Endothelial cell of umbilical vein (primary cell): ENCODE measurements at regions not wholly inside any gene's neighbourhood (a gene's known extent, or its start where the extent isn't known, plus 50 kb on each side); places are given as distances from the start of the nearest gene placed in this dataset.

Experiments
- BruUV-seq: library from RNA; stranded (reverse); fragments of 400-500 nt; replicated peaks from 2 replicates; lab custom pipeline; 2021; lab: Mats Ljungman, UMichigan
- CTCF ChIA-PET: fragments of 300-600, 350-600 bp; sonication (Branson Sonifier 250); formaldehyde crosslinking; loops from one replicate; lab custom pipeline; 2021; ENCODE audit warnings: antibody characterized with exemption, inconsistent platforms; lab: Charles Lee
- POLR2A ChIA-PET: fragments of 300-600, 350-600 bp; sonication (Branson Sonifier 250); formaldehyde crosslinking; loops from one replicate; lab custom pipeline; 2021; ENCODE audit warnings: antibody characterized with exemption, inconsistent platforms; lab: Charles Lee
- DNase-seq: peaks from one replicate; pipeline ENCODE4 v3.0.0-alpha.2; 2011; ENCODE audit warnings: low read depth, low spot score
- FAIRE-seq: peaks from 2 replicates; lab custom pipeline; 2011; peaks lifted over from hg19 to GRCh38; lab: Jason Lieb, UNC
- H2AFZ ChIP-seq: 2 replicates; pipeline ENCODE4 v1.6.0; 2012; ENCODE audit warnings: low read depth, low read length, control low read depth, inconsistent platforms
- H3K27ac ChIP-seq: 2 replicates; pipeline ENCODE4 v1.5.1; 2011; ENCODE audit warnings: low read depth, mild to moderate bottlenecking, control low read depth, low read length, moderate library complexity; ENCODE audit not compliant: insufficient read depth
- H3K27me3 ChIP-seq, 2 experiments: 2 replicates each; pipeline versions ENCODE4 v1.6.0 to v1.6.1; 2011; ENCODE audit warnings: low read length in 2 of 2, mixed read lengths in 1 of 2; ENCODE audit not compliant: control insufficient read depth in 2 of 2, insufficient read depth in 2 of 2
- H3K36me3 ChIP-seq, 2 experiments: 2 replicates in 1 of 2; 3 replicates in 1 of 2; pipeline ENCODE4 v1.5.1; 2011; ENCODE audit warnings: low read length in 2 of 2, mild to moderate bottlenecking in 1 of 2, moderate library complexity in 1 of 2; ENCODE audit not compliant: control insufficient read depth in 2 of 2, insufficient read depth in 2 of 2; ENCODE audit errors: extremely low read depth in 1 of 2
- H3K4me1 ChIP-seq: 3 replicates; pipeline ENCODE4 v1.5.1; 2011; ENCODE audit warnings: mild to moderate bottlenecking, low read length; ENCODE audit not compliant: control insufficient read depth, insufficient read depth; ENCODE audit errors: extremely low read depth
- H3K4me2 ChIP-seq: 2 replicates; pipeline ENCODE4 v1.6.1; 2011; ENCODE audit warnings: low read length, control low read depth, mixed read lengths; ENCODE audit not compliant: insufficient read depth
- H3K4me3 ChIP-seq, 3 experiments: fragments of 200-600 bp in 1 of 3; sonication (generic), shearing (Covaris generic) in 1 of 3; replicated peaks in 1 of 3; 2 replicates each; pipeline ENCODE4 v1.5.1; 2011 to 2016; ENCODE audit warnings: control low read depth in 3 of 3, low read length in 3 of 3, mild to moderate bottlenecking in 2 of 3, inconsistent platforms in 1 of 3, low read depth in 1 of 3, moderate library complexity in 1 of 3; ENCODE audit not compliant: insufficient read depth in 1 of 3
- H3K79me2 ChIP-seq: 2 replicates; pipeline ENCODE4 v1.6.0; 2012; ENCODE audit warnings: low read length, inconsistent platforms; ENCODE audit not compliant: control insufficient read depth, insufficient read depth
- H3K9ac ChIP-seq: replicated peaks from 2 replicates; pipeline ENCODE3; 2011; ENCODE audit warnings: low read length, control low read depth; ENCODE audit not compliant: insufficient read depth; ENCODE audit errors: extremely low read depth
- H3K9me1 ChIP-seq: replicated peaks from 3 replicates; pipeline ENCODE4 v1.6.0; 2011; ENCODE audit warnings: mild to moderate bottlenecking, low read length; ENCODE audit not compliant: control insufficient read depth, insufficient read depth; ENCODE audit errors: extremely low read depth
- H3K9me3 ChIP-seq: replicated peaks from 2 replicates; pipeline ENCODE4 v1.5.1; 2012; ENCODE audit warnings: low read length, inconsistent platforms; ENCODE audit not compliant: control insufficient read depth, insufficient read depth
- H4K20me1 ChIP-seq: replicated peaks from 2 replicates; pipeline ENCODE3; 2011; ENCODE audit warnings: mild to moderate bottlenecking, low read length; ENCODE audit not compliant: control insufficient read depth, insufficient read depth; ENCODE audit errors: extremely low read depth
- EZH2 ChIP-seq: IDR thresholded peaks from 2 replicates; pipeline ENCODE4 v1.6.1; 2012; ENCODE audit warnings: borderline replicate concordance, low read depth, mild to moderate bottlenecking, moderate library complexity, low read length, inconsistent platforms; ENCODE audit not compliant: severe bottlenecking
- FOS ChIP-seq: IDR thresholded peaks from 2 replicates; pipeline ENCODE4 v1.6.1; 2011; ENCODE audit warnings: mild to moderate bottlenecking, low read length, moderate library complexity, borderline replicate concordance; ENCODE audit not compliant: insufficient read depth
- GATA2 ChIP-seq: IDR thresholded peaks from 2 replicates; pipeline ENCODE4 v1.7.0; 2011; ENCODE audit warnings: low read depth, mild to moderate bottlenecking, moderate library complexity, mixed read lengths, low read length; ENCODE audit not compliant: insufficient read length, insufficient read depth
- JUN ChIP-seq: IDR thresholded peaks from 2 replicates; pipeline ENCODE4 v1.6.1; 2011; ENCODE audit warnings: borderline replicate concordance, low read depth; ENCODE audit not compliant: insufficient read length, insufficient read depth
- MYC ChIP-seq: IDR thresholded peaks from one replicate; pipeline ENCODE4 v1.6.1; 2011; ENCODE audit warnings: mild to moderate bottlenecking, low read depth, low read length
- POLR2A ChIP-seq: IDR thresholded peaks from 2 replicates; pipeline ENCODE4 v1.6.1; 2012; ENCODE audit warnings: low read depth, mild to moderate bottlenecking, control low read depth, low read length
- POLR2AphosphoS5 ChIP-seq: IDR thresholded peaks from 2 replicates; pipeline ENCODE4 v1.6.1; 2012; ENCODE audit warnings: low read depth, mild to moderate bottlenecking, control low read depth, low read length, moderate library complexity; ENCODE audit not compliant: insufficient read depth
- dilution Hi-C: fragments of 300-500 bp; cut with MboI; formaldehyde crosslinking; loops from one replicate; pipeline ENCODE4 v1.15.0; 2019; ENCODE audit warnings: low sequenced_read_pairs; ENCODE audit not compliant: extremely low pct_ligation_motif_present
- intact Hi-C: fragments of 100-400 bp; cut with micrococcal nuclease; formaldehyde crosslinking; loops from one replicate; pipeline ENCODE4 v1.10.0; 2022
- TF ChIP-seq, protein P1 (sequence below), 2 donors: IDR thresholded peaks; 1 replicate in 1 of 2; 2 replicates in 1 of 2; pipeline ENCODE4 v1.5.1; 2011; ENCODE audit warnings: low read length in 2 of 2, mild to moderate bottlenecking in 2 of 2, moderate library complexity in 2 of 2, control low read depth in 1 of 2, inconsistent platforms in 1 of 2, low read depth in 1 of 2; ENCODE audit not compliant: insufficient read depth in 1 of 2; ENCODE audit errors: extremely low read depth in 1 of 2
- TF ChIP-seq, protein P2 (sequence below): IDR thresholded peaks from 2 replicates; pipeline ENCODE4 v1.6.1; 2011; ENCODE audit not compliant: insufficient read depth, insufficient read length

DNA sequence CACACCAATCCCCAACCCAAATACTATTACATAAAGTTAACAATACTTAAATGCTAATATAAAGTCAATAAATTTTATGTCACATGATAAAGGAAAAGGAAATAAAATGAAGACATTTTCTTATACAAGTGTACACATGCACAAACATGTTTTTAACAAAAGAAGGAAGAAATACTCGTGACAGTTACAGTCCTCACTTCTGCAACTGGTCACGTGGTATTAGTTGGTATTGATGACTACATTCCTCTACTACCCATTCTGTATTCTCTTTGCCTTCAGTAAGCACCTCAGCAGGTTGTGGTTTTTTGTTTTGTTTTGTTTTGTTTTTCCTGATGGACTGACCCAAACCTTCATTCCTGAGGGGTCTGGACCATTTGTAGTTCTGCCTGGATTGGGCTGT, 176.9 kb upstream of the CCNH start:
- Histone ChIP-seq H3K79me2 (no peaks in the 10 kb centered on the region), H3K4me1 (no peaks in the 10 kb centered on the region), H3K9ac (no peak overlapping the region), H3K9me3 (peaks cover 3% of the 10 kb centered on the region), H3K36me3 (no peaks in the 10 kb centered on the region), H3K4me3 (no peak overlapping the region), H3K27me3 (no peaks in the 10 kb centered on the region), H3K9me1 (no peaks in the 10 kb centered on the region), H3K4me2 (no peak overlapping the region), H4K20me1 (no peaks in the 10 kb centered on the region), H2AFZ (no peak overlapping the region), H3K27ac (no peak overlapping the region)
- TF ChIP-seq POLR2AphosphoS5 (no peak), GATA2 (no peak), JUN (no peak), EZH2 (no peak), POLR2A (no peak), FOS (no peak), MYC (no peak)
- TF ChIP-seq, protein P1, sequence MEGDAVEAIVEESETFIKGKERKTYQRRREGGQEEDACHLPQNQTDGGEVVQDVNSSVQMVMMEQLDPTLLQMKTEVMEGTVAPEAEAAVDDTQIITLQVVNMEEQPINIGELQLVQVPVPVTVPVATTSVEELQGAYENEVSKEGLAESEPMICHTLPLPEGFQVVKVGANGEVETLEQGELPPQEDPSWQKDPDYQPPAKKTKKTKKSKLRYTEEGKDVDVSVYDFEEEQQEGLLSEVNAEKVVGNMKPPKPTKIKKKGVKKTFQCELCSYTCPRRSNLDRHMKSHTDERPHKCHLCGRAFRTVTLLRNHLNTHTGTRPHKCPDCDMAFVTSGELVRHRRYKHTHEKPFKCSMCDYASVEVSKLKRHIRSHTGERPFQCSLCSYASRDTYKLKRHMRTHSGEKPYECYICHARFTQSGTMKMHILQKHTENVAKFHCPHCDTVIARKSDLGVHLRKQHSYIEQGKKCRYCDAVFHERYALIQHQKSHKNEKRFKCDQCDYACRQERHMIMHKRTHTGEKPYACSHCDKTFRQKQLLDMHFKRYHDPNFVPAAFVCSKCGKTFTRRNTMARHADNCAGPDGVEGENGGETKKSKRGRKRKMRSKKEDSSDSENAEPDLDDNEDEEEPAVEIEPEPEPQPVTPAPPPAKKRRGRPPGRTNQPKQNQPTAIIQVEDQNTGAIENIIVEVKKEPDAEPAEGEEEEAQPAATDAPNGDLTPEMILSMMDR (IDR thresholded peaks at IDR 0.05; ENCODE audit: extremely low read depth in 1 of 2, insufficient read depth in 1 of 2, low read depth in 1 of 2, low read length in 2 of 2), result no peak
- TF ChIP-seq, protein P2, sequence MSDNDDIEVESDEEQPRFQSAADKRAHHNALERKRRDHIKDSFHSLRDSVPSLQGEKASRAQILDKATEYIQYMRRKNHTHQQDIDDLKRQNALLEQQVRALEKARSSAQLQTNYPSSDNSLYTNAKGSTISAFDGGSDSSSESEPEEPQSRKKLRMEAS, result no peak
- dilution Hi-C loops, result no loop called here
- intact Hi-C loops, result no loop called here
- POLR2A ChIA-PET, result no interaction called here
- CTCF ChIA-PET, result no interaction called here
- DNase-seq (no peak), FAIRE-seq (no peak)
- no TSS peak for BruUV-seq
